ENCODE measurements at regions not wholly inside any gene's neighbourhood (a gene's known extent, or its start where the extent isn't known, plus 50 kb on each side); places are given as distances from the start of the nearest gene placed in this dataset.

DNA sequence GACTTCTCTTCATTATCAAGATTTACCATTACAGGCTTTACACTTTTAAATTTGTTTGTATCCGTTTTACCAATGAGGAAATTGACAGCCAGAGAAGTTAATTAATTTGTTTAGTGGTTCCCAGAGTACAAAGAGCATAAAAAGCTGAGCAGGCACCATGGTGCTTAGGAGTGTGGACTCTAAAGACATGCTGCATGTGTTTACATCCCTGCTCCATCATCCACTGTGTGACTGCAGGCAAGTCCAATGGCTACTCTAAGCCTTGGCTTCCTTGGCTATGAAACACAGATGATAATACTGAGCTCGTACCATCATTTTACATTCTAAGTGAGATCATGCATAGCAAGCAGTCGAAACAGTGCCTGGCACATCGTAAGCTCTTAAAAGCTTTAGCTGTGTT, 108.0 kb upstream of the SLC35G4 start (continued):
- no peak; the same call in 1 of the 2 replicates for TF ChIP-seq HIC2 (CRISPR knock-in tag; IDR thresholded peaks at IDR 0.05; ENCODE audit: low read depth)
- TF ChIP-seq ZNF589 (CRISPR knock-in tag; conservative IDR thresholded peaks at IDR 0.05), result no peak
- no peak for TF ChIP-seq ZNF543 (CRISPR knock-in tag; IDR thresholded peaks at IDR 0.05)
- no peak for TF ChIP-seq NFRKB (IDR thresholded peaks at IDR 0.05)
- TF ChIP-seq NPAS2 (CRISPR knock-in tag; IDR thresholded peaks at IDR 0.05; ENCODE audit: borderline replicate concordance), result no peak
- no peak for TF ChIP-seq TRAFD1 (CRISPR knock-in tag; IDR thresholded peaks at IDR 0.05; ENCODE audit: borderline replicate concordance)
- TF ChIP-seq MYC (CRISPR knock-in tag; IDR thresholded peaks at IDR 0.05; ENCODE audit: borderline replicate concordance), result no peak
- TF ChIP-seq FOXA3 (CRISPR knock-in tag; IDR thresholded peaks at IDR 0.05), result peak; percentile 63; the same call in 1 of the 2 replicates
- no peak for TF ChIP-seq TOE1 (CRISPR knock-in tag; IDR thresholded peaks at IDR 0.05)
- TF ChIP-seq KDM3A (CRISPR knock-in tag; IDR thresholded peaks at IDR 0.05; ENCODE audit: low read depth), result no peak
- TF ChIP-seq GLI4 (CRISPR knock-in tag; IDR thresholded peaks at IDR 0.05; ENCODE audit: borderline replicate concordance), result no peak
- TF ChIP-seq POGK (CRISPR knock-in tag; conservative IDR thresholded peaks at IDR 0.05), result no peak
- TF ChIP-seq WIZ (CRISPR knock-in tag; IDR thresholded peaks at IDR 0.05), result peak; percentile 66; the same call in 1 of the 2 replicates
- TF ChIP-seq, protein P1, sequence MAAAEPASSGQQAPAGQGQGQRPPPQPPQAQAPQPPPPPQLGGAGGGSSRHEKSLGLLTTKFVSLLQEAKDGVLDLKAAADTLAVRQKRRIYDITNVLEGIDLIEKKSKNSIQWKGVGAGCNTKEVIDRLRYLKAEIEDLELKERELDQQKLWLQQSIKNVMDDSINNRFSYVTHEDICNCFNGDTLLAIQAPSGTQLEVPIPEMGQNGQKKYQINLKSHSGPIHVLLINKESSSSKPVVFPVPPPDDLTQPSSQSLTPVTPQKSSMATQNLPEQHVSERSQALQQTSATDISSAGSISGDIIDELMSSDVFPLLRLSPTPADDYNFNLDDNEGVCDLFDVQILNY (CRISPR knock-in tag; conservative IDR thresholded peaks at IDR 0.05), result no peak
- no peak for TF ChIP-seq JUN (CRISPR knock-in tag; IDR thresholded peaks at IDR 0.05)
- peak; percentile 58; the same call in 1 of the 2 replicates for TF ChIP-seq FOXO1 (CRISPR knock-in tag; IDR thresholded peaks at IDR 0.05)
- TF ChIP-seq ZNF234 (CRISPR knock-in tag; conservative IDR thresholded peaks at IDR 0.05), result no peak
- TF ChIP-seq, protein P2, sequence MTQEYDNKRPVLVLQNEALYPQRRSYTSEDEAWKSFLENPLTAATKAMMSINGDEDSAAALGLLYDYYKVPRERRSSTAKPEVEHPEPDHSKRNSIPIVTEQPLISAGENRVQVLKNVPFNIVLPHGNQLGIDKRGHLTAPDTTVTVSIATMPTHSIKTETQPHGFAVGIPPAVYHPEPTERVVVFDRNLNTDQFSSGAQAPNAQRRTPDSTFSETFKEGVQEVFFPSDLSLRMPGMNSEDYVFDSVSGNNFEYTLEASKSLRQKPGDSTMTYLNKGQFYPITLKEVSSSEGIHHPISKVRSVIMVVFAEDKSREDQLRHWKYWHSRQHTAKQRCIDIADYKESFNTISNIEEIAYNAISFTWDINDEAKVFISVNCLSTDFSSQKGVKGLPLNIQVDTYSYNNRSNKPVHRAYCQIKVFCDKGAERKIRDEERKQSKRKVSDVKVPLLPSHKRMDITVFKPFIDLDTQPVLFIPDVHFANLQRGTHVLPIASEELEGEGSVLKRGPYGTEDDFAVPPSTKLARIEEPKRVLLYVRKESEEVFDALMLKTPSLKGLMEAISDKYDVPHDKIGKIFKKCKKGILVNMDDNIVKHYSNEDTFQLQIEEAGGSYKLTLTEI (CRISPR knock-in tag; conservative IDR thresholded peaks at IDR 0.05), result no peak
- TF ChIP-seq ETV6 (CRISPR knock-in tag; conservative IDR thresholded peaks at IDR 0.05), result no peak
- no peak for TF ChIP-seq SIN3B (IDR thresholded peaks at IDR 0.05; ENCODE audit: low read length)
- no peak for TF ChIP-seq ARHGAP35 (CRISPR knock-in tag; IDR thresholded peaks at IDR 0.05; ENCODE audit: borderline replicate concordance)
- no peak for TF ChIP-seq CERS6 (CRISPR knock-in tag; IDR thresholded peaks at IDR 0.05)
- no peak for TF ChIP-seq ZFAT (CRISPR knock-in tag; conservative IDR thresholded peaks at IDR 0.05)
